ENCODE measurements at regions not wholly inside any gene's neighbourhood (a gene's known extent, or its start where the extent isn't known, plus 50 kb on each side); places are given as distances from the start of the nearest gene placed in this dataset.

DNA sequence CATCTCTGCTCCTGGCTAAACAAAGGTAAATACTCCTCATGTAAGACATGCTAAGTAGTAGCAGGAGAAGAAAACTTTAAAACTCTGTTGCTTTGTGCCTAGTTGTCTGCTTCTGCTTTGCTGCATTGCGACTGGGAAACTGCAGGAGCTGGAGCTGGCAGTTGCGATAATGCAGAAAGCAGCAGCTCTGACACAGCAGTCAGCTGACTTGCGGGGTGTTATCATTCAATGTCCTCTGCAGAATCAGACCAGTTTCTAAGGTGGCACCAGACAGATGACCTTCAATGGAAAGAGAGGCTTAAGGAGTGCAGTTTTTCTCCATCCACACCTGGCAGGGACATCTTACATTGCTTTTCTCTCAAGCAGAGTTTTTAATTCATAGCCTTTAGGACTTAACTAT, 69.9 kb upstream of the SOX4 start:
- TF ChIP-seq, protein P1, sequence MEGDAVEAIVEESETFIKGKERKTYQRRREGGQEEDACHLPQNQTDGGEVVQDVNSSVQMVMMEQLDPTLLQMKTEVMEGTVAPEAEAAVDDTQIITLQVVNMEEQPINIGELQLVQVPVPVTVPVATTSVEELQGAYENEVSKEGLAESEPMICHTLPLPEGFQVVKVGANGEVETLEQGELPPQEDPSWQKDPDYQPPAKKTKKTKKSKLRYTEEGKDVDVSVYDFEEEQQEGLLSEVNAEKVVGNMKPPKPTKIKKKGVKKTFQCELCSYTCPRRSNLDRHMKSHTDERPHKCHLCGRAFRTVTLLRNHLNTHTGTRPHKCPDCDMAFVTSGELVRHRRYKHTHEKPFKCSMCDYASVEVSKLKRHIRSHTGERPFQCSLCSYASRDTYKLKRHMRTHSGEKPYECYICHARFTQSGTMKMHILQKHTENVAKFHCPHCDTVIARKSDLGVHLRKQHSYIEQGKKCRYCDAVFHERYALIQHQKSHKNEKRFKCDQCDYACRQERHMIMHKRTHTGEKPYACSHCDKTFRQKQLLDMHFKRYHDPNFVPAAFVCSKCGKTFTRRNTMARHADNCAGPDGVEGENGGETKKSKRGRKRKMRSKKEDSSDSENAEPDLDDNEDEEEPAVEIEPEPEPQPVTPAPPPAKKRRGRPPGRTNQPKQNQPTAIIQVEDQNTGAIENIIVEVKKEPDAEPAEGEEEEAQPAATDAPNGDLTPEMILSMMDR (IDR thresholded peaks at IDR 0.05; ENCODE audit: insufficient read depth, low read length) = no peak
- TF ChIP-seq POLR2AphosphoS5 (IDR thresholded peaks at IDR 0.05; ENCODE audit: low read depth) = no peak
- TF ChIP-seq, protein P2, sequence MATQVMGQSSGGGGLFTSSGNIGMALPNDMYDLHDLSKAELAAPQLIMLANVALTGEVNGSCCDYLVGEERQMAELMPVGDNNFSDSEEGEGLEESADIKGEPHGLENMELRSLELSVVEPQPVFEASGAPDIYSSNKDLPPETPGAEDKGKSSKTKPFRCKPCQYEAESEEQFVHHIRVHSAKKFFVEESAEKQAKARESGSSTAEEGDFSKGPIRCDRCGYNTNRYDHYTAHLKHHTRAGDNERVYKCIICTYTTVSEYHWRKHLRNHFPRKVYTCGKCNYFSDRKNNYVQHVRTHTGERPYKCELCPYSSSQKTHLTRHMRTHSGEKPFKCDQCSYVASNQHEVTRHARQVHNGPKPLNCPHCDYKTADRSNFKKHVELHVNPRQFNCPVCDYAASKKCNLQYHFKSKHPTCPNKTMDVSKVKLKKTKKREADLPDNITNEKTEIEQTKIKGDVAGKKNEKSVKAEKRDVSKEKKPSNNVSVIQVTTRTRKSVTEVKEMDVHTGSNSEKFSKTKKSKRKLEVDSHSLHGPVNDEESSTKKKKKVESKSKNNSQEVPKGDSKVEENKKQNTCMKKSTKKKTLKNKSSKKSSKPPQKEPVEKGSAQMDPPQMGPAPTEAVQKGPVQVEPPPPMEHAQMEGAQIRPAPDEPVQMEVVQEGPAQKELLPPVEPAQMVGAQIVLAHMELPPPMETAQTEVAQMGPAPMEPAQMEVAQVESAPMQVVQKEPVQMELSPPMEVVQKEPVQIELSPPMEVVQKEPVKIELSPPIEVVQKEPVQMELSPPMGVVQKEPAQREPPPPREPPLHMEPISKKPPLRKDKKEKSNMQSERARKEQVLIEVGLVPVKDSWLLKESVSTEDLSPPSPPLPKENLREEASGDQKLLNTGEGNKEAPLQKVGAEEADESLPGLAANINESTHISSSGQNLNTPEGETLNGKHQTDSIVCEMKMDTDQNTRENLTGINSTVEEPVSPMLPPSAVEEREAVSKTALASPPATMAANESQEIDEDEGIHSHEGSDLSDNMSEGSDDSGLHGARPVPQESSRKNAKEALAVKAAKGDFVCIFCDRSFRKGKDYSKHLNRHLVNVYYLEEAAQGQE (IDR thresholded peaks at IDR 0.05; ENCODE audit: insufficient replicate concordance, low read depth) = no peak

All from HL-60 (cell line).